ENCODE measurements at regions not wholly inside any gene's neighbourhood (a gene's known extent, or its start where the extent isn't known, plus 50 kb on each side); places are given as distances from the start of the nearest gene placed in this dataset.

DNA sequence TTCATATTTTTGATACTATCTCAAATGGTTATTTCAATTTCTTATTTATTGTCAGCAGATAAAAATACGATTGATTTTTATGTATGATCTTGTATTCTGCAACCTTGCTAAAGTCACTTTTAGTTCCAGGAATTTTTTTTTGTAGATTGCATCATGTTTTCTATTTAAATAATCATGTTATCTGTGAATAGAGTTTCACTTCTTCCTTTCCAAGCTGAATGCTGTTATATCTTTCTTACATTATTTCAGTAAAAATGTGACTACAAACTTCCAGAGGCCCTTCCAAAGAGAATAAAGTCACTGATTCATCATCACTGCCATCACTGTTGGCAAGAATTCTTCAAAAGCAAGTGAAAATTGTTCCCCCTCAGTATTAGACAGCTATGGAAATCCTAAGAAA, 104.7 kb upstream of the RAP1B start:
- TF ChIP-seq, protein P1, sequence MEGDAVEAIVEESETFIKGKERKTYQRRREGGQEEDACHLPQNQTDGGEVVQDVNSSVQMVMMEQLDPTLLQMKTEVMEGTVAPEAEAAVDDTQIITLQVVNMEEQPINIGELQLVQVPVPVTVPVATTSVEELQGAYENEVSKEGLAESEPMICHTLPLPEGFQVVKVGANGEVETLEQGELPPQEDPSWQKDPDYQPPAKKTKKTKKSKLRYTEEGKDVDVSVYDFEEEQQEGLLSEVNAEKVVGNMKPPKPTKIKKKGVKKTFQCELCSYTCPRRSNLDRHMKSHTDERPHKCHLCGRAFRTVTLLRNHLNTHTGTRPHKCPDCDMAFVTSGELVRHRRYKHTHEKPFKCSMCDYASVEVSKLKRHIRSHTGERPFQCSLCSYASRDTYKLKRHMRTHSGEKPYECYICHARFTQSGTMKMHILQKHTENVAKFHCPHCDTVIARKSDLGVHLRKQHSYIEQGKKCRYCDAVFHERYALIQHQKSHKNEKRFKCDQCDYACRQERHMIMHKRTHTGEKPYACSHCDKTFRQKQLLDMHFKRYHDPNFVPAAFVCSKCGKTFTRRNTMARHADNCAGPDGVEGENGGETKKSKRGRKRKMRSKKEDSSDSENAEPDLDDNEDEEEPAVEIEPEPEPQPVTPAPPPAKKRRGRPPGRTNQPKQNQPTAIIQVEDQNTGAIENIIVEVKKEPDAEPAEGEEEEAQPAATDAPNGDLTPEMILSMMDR (conservative IDR thresholded peaks at IDR 0.05; ENCODE audit: low read length), result no peak
- TF ChIP-seq EZH2phosphoT487 (IDR thresholded peaks at IDR 0.05; ENCODE audit: borderline replicate concordance), result no peak

Data from Loucy (cell line).